Breast epithelium (tissue), 4 donors: ENCODE measurements at regions not wholly inside any gene's neighbourhood (a gene's known extent, or its start where the extent isn't known, plus 50 kb on each side); places are given as distances from the start of the nearest gene placed in this dataset.

Experiments used
- DNase-seq, 2 donors: peaks; one replicate each; pipeline ENCODE4 v3.0.0-alpha.2; 2019; ENCODE audit warnings: low spot score in 2 of 2
- H3K27ac ChIP-seq, 2 donors: fragments of 200-600 bp; sonication (generic) in 1 of 2; one replicate each; pipeline ENCODE4 v1.5.1; 2016 to 2019; ENCODE audit warnings: mild to moderate bottlenecking in 1 of 2
- H3K27me3 ChIP-seq, 2 donors: fragments of 200-600 bp; sonication (generic) in 1 of 2; one replicate each; pipeline versions ENCODE4 v1.5.1 to v1.6.0; 2017 to 2019; ENCODE audit warnings: control low read depth in 1 of 2, mild to moderate bottlenecking in 1 of 2
- H3K36me3 ChIP-seq: fragments of 200-600 bp; one replicate; pipeline ENCODE4 v1.5.1; 2019
- H3K4me1 ChIP-seq, 2 donors: fragments of 200-600 bp; sonication (generic); one replicate each; pipeline ENCODE4 v1.5.1; 2016 to 2019; ENCODE audit warnings: control low read depth in 1 of 2
- H3K4me3 ChIP-seq, 3 donors: fragments of 200-600 bp; sonication (generic); 1 replicate in 2 of 3; 2 replicates in 1 of 3; pipeline ENCODE4 v1.5.1; 2016 to 2019; ENCODE audit warnings: mild to moderate bottlenecking in 3 of 3, moderate library complexity in 2 of 3
- H3K9me3 ChIP-seq, 2 donors: fragments of 200-600 bp; sonication (generic) in 1 of 2; one replicate each; pipeline ENCODE4 v1.5.1; 2016 to 2019; ENCODE audit warnings: control low read depth in 1 of 2
- POLR2A ChIP-seq: fragments of 450-650 bp; IDR thresholded peaks from one replicate; pipeline ENCODE4 v1.6.1; 2016; ENCODE audit warnings: antibody characterized with exemption, mild to moderate bottlenecking, moderate library complexity
- POLR2AphosphoS5 ChIP-seq, 3 donors: sonication (generic); formaldehyde crosslinking; IDR thresholded peaks; one replicate each; pipeline ENCODE4 v1.6.1; 2017; ENCODE audit warnings: antibody characterized with exemption in 3 of 3
- intact Hi-C: fragments of 100-400 bp; cut with DNase I; formaldehyde crosslinking; loops from one replicate; pipeline ENCODE4 v1.15.1; 2023; ENCODE audit warnings: low total_unique reads
- TF ChIP-seq, protein P1 (sequence below), 3 donors: fragments of 450-650 bp; IDR thresholded peaks; one replicate each; pipeline ENCODE4 v1.5.1; 2016 to 2017; ENCODE audit warnings: antibody characterized with exemption in 3 of 3, mild to moderate bottlenecking in 3 of 3, moderate library complexity in 3 of 3

DNA sequence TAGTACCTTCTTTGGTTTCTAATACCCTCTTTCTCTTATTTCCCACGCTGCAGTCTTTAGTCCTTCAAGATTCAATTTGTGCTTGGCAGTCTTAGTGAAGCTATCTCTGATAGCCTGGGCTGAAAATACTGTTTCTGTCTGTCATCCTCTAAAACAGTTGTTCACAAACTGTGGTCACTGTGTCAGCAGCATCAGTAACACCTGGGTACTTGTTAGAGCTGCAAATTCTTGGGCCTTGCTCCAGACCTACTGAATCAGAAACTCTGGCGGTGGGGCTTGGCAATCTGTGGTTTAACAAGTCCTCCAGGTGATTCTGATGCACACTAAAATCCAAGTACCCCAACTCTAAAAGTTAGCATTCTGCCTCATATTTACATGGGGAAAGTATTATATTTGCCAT, 217.5 kb upstream of the SEL1L start:
- Histone ChIP-seq H3K27me3 (no peaks in the 10 kb centered on the region), H3K27ac (no peak overlapping the region), H3K4me3 (no peak overlapping the region), H3K9me3 (no peaks in the 10 kb centered on the region), H3K36me3 (no peaks in the 10 kb centered on the region), H3K4me1 (no peaks in the 10 kb centered on the region)
- TF ChIP-seq POLR2AphosphoS5 (IDR thresholded peaks at IDR 0.05) (no peak), POLR2A (no peak)
- TF ChIP-seq, protein P1, sequence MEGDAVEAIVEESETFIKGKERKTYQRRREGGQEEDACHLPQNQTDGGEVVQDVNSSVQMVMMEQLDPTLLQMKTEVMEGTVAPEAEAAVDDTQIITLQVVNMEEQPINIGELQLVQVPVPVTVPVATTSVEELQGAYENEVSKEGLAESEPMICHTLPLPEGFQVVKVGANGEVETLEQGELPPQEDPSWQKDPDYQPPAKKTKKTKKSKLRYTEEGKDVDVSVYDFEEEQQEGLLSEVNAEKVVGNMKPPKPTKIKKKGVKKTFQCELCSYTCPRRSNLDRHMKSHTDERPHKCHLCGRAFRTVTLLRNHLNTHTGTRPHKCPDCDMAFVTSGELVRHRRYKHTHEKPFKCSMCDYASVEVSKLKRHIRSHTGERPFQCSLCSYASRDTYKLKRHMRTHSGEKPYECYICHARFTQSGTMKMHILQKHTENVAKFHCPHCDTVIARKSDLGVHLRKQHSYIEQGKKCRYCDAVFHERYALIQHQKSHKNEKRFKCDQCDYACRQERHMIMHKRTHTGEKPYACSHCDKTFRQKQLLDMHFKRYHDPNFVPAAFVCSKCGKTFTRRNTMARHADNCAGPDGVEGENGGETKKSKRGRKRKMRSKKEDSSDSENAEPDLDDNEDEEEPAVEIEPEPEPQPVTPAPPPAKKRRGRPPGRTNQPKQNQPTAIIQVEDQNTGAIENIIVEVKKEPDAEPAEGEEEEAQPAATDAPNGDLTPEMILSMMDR (IDR thresholded peaks at IDR 0.05): no peak
- no peak for DNase-seq
- intact Hi-C loops: no loop called here

DNA sequence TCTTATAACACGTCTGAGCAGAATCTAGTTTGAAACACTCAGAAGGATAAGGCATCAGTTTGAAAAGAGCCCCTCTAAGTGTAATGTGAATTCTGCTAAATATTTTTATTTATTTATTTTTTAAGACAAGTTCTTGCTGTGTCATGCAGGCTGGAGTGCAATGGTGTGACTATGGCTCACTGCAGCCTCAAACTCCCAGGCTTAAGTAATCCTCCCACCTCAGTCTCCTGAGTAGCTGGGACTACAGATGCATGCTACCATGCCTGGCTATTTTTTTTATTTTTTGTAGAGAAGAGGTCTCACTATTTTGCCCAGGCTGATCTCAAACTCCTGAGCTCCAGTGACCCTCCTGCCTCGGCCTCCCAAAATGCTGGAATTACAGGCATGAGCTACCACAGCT, 225.9 kb upstream of the SEL1L start:
- TF ChIP-seq, protein P1 (IDR thresholded peaks at IDR 0.05): no peak
- no peak for TF ChIP-seq POLR2AphosphoS5 (IDR thresholded peaks at IDR 0.05)
- no peak for TF ChIP-seq POLR2A
- DNase-seq: no peak
- H3K27ac ChIP-seq: no peak overlapping the region
- H3K4me1 ChIP-seq: no peaks in the 10 kb centered on the region
- H3K9me3 ChIP-seq: no peaks in the 10 kb centered on the region
- intact Hi-C loops: no loop called here
- H3K27me3 ChIP-seq: no peaks in the 10 kb centered on the region
- no peaks in the 10 kb centered on the region for H3K36me3 ChIP-seq
- H3K4me3 ChIP-seq: no peak overlapping the region

DNA sequence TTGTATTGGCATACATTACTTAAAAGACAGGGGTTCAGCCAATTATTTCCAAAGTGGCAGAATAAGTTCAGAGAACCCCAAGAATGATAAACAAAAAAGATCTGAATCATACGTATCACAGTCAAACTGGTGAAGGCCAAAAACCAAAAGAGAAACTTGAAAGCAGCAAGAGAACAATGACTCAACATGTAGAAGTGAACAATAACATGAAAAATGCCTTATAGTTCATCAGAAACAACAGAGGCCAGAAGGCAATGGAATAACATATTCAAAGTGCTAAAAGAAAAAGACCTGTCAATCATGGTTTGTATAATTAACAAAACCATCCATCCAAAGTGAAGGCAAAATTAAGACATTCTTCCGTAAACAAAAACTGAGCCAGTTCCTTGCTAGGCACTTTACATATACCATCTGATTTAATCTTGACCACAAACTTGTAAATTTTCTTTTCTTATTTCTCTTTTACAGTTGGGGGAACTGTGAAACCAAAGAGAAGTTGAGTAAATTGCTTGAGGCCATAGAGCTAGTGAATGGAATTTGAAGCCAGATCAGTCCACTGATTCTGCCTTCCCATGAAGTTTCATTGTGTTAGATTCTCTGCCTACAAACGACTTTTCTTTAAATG, 232.1 kb upstream of the SEL1L start:
- no peak for DNase-seq
- TF ChIP-seq POLR2A (no peak), POLR2AphosphoS5 (IDR thresholded peaks at IDR 0.05) (no peak)
- TF ChIP-seq, protein P1 (IDR thresholded peaks at IDR 0.05): no peak
- Histone ChIP-seq H3K27me3 (no peaks in the 10 kb centered on the region), H3K9me3 (no peaks in the 10 kb centered on the region), H3K4me1 (no peaks in the 10 kb centered on the region), H3K36me3 (no peaks in the 10 kb centered on the region), H3K4me3 (no peak overlapping the region), H3K27ac (no peak overlapping the region)
- intact Hi-C loops: no loop called here

DNA sequence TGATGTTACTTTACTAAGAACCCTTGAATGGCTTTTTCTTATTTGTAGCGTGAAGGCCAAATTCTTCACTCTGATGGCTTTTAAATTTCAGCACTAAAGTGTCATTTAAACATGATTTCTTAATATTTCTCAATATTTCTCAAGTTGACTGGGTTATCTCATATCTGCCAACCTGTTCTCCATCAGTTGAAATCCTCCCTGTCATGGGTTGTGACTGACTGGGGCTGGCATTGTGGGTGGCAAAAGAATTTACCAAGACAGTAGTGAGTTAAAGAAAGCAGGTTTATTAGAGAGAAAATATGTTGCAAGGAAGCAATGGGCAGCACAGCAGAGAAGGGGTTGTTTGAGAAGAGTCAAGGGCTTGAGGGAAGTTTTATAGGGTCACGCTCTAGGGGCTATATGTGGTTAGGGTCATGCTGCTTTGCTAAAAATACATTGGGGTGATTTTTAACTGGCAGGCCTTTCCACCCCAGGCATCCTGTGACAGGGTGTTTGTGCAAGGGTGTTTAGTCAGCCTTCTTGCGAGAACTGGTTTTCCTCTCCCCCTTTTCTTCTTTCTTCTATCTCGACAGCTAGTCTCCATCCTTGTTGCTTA, 232.8 kb upstream of the SEL1L start:
- no peak for DNase-seq
- Histone ChIP-seq H3K9me3 (no peaks in the 10 kb centered on the region), H3K4me3 (no peak overlapping the region), H3K27ac (no peak overlapping the region), H3K36me3 (no peaks in the 10 kb centered on the region), H3K27me3 (no peaks in the 10 kb centered on the region), H3K4me1 (no peaks in the 10 kb centered on the region)
- intact Hi-C loops: no loop called here
- TF ChIP-seq, protein P1 (IDR thresholded peaks at IDR 0.05): no peak
- TF ChIP-seq POLR2AphosphoS5 (IDR thresholded peaks at IDR 0.05) (no peak), POLR2A (no peak)

DNA sequence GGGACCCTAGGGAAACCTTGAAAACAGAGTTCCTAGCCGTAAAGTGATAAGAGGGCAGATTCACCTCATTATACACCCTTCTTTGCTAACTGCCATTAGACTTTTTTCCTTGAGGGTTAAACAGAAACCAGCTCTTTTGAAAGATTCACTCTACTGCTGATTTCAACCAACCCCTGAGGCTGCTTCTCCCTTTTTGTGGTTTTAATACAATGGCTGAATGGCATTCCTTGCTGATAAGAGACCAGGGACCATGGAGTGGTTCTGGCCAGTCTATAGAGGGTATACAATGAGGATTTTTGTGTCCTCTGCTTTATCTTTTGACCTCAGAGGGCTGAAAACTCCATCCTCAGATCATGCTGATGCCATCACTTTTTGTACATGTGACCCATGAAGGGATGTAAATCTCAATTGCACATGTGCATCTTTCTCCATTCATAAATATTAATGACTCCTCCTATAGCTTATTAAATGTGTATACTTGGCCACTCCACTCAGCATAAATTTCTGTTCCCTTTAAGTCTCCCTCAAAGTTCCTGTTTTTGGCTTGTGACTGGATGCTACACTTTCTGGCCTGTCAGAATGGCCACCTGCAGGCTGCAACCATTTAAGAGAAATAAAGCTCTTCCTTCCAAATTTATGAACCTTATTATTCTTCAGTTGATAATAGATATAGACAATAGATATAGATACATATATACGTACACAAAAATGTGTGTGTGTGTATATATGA, 233.8 kb upstream of the SEL1L start:
- intact Hi-C loops: no loop called here
- H3K27me3 ChIP-seq: no peaks in the 10 kb centered on the region
- no peaks in the 10 kb centered on the region for H3K4me1 ChIP-seq
- no peaks in the 10 kb centered on the region for H3K36me3 ChIP-seq
- H3K4me3 ChIP-seq: no peak overlapping the region
- no peak overlapping the region for H3K27ac ChIP-seq
- DNase-seq: no peak
- no peak for TF ChIP-seq POLR2AphosphoS5 (IDR thresholded peaks at IDR 0.05)
- TF ChIP-seq POLR2A: no peak
- TF ChIP-seq, protein P1 (IDR thresholded peaks at IDR 0.05): no peak
- H3K9me3 ChIP-seq: no peaks in the 10 kb centered on the region
